ENCODE measurements at regions not wholly inside any gene's neighbourhood (a gene's known extent, or its start where the extent isn't known, plus 50 kb on each side); places are given as distances from the start of the nearest gene placed in this dataset.
"Not testable (repeated sequence)": the region's sequence is repeated elsewhere in the genome, so short reads cannot be mapped to it uniquely, and the experiment has no call there.

- Histone ChIP-seq H3K36me3 (ENCODE audit: control insufficient read depth in 2 of 2, insufficient read depth in 2 of 2, low read length in 1 of 2) (no peaks in the 10 kb centered on the region), H3K4me3 (ENCODE audit: low read depth in 1 of 2, low read length in 2 of 2) (no peak overlapping the region), H3K4me1 (ENCODE audit: control insufficient read depth in 2 of 2, insufficient read depth in 2 of 2, low read length in 1 of 2) (no peaks in the 10 kb centered on the region), H3K27me3 (ENCODE audit: control insufficient read depth in 1 of 2, insufficient read depth in 2 of 2, low read length in 2 of 2) (no peaks in the 10 kb centered on the region), H3K9me3 (ENCODE audit: control insufficient read depth in 2 of 2, insufficient read depth in 1 of 2, low read depth in 1 of 2, low read length in 1 of 2) (no peaks in the 10 kb centered on the region), H3K27ac (ENCODE audit: low read depth in 2 of 2, low read length in 1 of 2) (no peak overlapping the region)
- 62 to 68% methylated on average over 5 of the region's 5 CpGs for WGBS, 2 donors
Observed at GRCh38 chr7:46613116-46613515, 692.0 kb upstream of the IGFBP3 start.

DNA sequence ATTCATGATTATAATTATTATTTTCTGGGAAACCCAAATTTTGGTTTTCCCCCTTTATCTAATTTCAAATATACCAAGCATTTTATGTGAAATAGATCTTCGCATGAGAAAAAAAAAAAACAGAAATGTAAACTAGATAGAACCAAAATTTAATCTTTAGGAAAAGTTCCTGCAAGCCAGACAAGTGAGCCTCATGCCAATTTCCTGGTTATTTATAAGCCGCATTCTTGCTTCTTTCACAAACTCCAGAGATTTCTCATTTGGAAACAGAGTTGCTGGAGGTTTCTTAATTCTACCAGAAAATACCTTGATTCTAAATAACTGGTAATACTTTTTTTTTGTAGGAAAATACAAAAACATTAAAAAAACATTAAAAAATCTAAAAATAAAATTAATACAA, 690.4 kb upstream of the IGFBP3 start:
- no peaks in the 10 kb centered on the region for H3K9me3 ChIP-seq (ENCODE audit: control insufficient read depth in 2 of 2, insufficient read depth in 1 of 2, low read depth in 1 of 2, low read length in 1 of 2)
- no peaks in the 10 kb centered on the region for H3K36me3 ChIP-seq (ENCODE audit: control insufficient read depth in 2 of 2, insufficient read depth in 2 of 2, low read length in 1 of 2)
- H3K27ac ChIP-seq (ENCODE audit: low read depth in 2 of 2, low read length in 1 of 2), result no peak overlapping the region
- 52 to 73% methylated on average over 2 of the region's 2 CpGs for WGBS, 2 donors
- no peaks in the 10 kb centered on the region for H3K27me3 ChIP-seq (ENCODE audit: control insufficient read depth in 1 of 2, insufficient read depth in 2 of 2, low read length in 2 of 2)
- H3K4me3 ChIP-seq (ENCODE audit: low read depth in 1 of 2, low read length in 2 of 2), result no peak overlapping the region
- H3K4me1 ChIP-seq (ENCODE audit: control insufficient read depth in 2 of 2, insufficient read depth in 2 of 2, low read length in 1 of 2), result no peaks in the 10 kb centered on the region

DNA sequence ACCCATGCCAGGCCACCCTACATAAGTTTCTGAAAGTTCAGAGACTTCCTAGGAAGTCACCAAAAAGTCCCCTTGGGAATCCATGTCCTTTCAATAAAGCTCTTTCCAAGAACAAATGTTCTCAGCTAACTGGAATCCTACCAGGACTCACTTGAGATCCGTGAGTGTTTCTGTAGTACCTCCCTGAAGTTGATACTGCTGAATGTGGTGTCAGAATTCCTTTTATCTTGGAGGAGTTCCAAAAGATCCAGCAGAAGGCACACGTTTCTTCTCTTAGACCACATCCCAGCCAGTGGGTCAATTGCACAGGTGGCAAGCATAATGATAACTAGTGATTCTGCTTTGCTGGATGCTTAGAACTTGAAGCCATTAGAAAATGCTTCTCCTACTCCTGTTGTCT, 689.7 kb upstream of the IGFBP3 start:
- no peaks in the 10 kb centered on the region for H3K36me3 ChIP-seq (ENCODE audit: control insufficient read depth in 2 of 2, insufficient read depth in 2 of 2, low read length in 1 of 2)
- H3K4me3 ChIP-seq (ENCODE audit: low read depth in 1 of 2, low read length in 2 of 2), result no peak overlapping the region
- H3K9me3 ChIP-seq (ENCODE audit: control insufficient read depth in 2 of 2, insufficient read depth in 1 of 2, low read depth in 1 of 2, low read length in 1 of 2), result no peaks in the 10 kb centered on the region
- H3K27ac ChIP-seq (ENCODE audit: low read depth in 2 of 2, low read length in 1 of 2), result no peak overlapping the region
- WGBS, 2 donors, result 30 to 31% methylated on average over 2 of the region's 2 CpGs
- no peaks in the 10 kb centered on the region for H3K27me3 ChIP-seq (ENCODE audit: control insufficient read depth in 1 of 2, insufficient read depth in 2 of 2, low read length in 2 of 2)
- no peaks in the 10 kb centered on the region for H3K4me1 ChIP-seq (ENCODE audit: control insufficient read depth in 2 of 2, insufficient read depth in 2 of 2, low read length in 1 of 2)

DNA sequence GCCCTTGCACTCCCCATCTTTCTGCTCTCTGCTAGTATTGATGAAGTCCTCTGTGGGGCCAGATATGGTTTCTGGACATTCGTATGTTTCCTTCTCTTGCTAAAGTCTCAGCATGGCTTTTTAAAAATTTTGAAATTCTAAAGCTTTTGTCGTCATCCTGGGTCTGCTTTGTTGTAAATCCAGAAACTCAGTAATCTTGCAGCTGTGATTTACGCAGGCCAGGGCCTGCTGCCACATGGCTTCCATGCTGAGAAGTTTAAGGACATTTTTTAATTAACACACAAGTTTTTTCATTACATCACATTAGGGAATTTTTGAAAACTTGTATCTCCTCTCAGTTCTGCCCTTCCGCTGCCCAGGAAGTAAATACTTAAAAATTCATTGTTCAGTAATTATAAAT, 686.1 kb upstream of the IGFBP3 start:
- H3K9me3 ChIP-seq (ENCODE audit: control insufficient read depth in 2 of 2, insufficient read depth in 1 of 2, low read depth in 1 of 2, low read length in 1 of 2), result no peaks in the 10 kb centered on the region
- H3K36me3 ChIP-seq (ENCODE audit: control insufficient read depth in 2 of 2, insufficient read depth in 2 of 2, low read length in 1 of 2), result no peaks in the 10 kb centered on the region
- no peak overlapping the region for H3K27ac ChIP-seq (ENCODE audit: low read depth in 2 of 2, low read length in 1 of 2)
- no peaks in the 10 kb centered on the region for H3K27me3 ChIP-seq (ENCODE audit: control insufficient read depth in 1 of 2, insufficient read depth in 2 of 2, low read length in 2 of 2)
- H3K4me3 ChIP-seq (ENCODE audit: low read depth in 1 of 2, low read length in 2 of 2), result no peak overlapping the region
- peaks cover 0 to 3% of the 10 kb centered on the region in 2 donors for H3K4me1 ChIP-seq (ENCODE audit: control insufficient read depth in 2 of 2, insufficient read depth in 2 of 2, low read length in 1 of 2)
- WGBS, 2 donors, result 64 to 82% methylated on average over 4 of the region's 4 CpGs

GRCh38 chr7:46606761-46607160, 685.7 kb upstream of the IGFBP3 start:
- no peaks in the 10 kb centered on the region for H3K36me3 ChIP-seq (ENCODE audit: control insufficient read depth in 2 of 2, insufficient read depth in 2 of 2, low read length in 1 of 2)
- 89 to 94% methylated on average over 3 of the region's 3 CpGs for WGBS, 2 donors
- H3K9me3 ChIP-seq (ENCODE audit: control insufficient read depth in 2 of 2, insufficient read depth in 1 of 2, low read depth in 1 of 2, low read length in 1 of 2), result no peaks in the 10 kb centered on the region
- no peak overlapping the region for H3K4me3 ChIP-seq (ENCODE audit: low read depth in 1 of 2, low read length in 2 of 2)
- peaks cover 0 to 3% of the 10 kb centered on the region in 2 donors for H3K4me1 ChIP-seq (ENCODE audit: control insufficient read depth in 2 of 2, insufficient read depth in 2 of 2, low read length in 1 of 2)
- no peak overlapping the region for H3K27ac ChIP-seq (ENCODE audit: low read depth in 2 of 2, low read length in 1 of 2)
- no peaks in the 10 kb centered on the region for H3K27me3 ChIP-seq (ENCODE audit: control insufficient read depth in 1 of 2, insufficient read depth in 2 of 2, low read length in 2 of 2)

DNA sequence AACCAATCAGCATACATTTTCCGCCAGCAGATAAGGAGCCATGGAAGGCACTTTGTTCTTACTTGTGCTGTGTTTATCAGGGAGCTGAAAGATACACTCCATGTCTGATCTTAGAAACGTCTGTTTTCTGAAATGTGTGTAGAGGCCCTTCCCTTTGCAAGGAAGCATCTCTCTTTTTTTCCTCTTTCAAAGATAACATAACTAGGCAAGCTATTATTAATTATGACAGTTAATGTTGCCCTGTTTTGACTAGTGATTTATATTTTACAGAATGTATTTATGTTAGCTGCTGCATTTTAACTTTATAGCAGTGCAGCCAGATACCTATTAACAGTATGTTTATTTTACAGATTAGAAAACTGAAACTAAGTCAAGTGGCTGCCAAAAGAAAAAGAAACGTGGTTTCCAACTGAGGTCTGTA, 683.2 kb upstream of the IGFBP3 start:
- Histone ChIP-seq H3K36me3 (ENCODE audit: control insufficient read depth in 2 of 2, insufficient read depth in 2 of 2, low read length in 1 of 2) (no peaks in the 10 kb centered on the region), H3K4me1 (ENCODE audit: control insufficient read depth in 2 of 2, insufficient read depth in 2 of 2, low read length in 1 of 2) (peaks cover 0 to 3% of the 10 kb centered on the region in 2 donors), H3K27me3 (ENCODE audit: control insufficient read depth in 1 of 2, insufficient read depth in 2 of 2, low read length in 2 of 2) (no peaks in the 10 kb centered on the region), H3K9me3 (ENCODE audit: control insufficient read depth in 2 of 2, insufficient read depth in 1 of 2, low read depth in 1 of 2, low read length in 1 of 2) (no peaks in the 10 kb centered on the region), H3K4me3 (ENCODE audit: low read depth in 1 of 2, low read length in 2 of 2) (no peak overlapping the region), H3K27ac (ENCODE audit: low read depth in 2 of 2, low read length in 1 of 2) (no peak overlapping the region)
- 26 to 27% methylated on average over 3 of the region's 3 CpGs for WGBS, 2 donors

- WGBS, 2 donors, result 56 to 65% methylated on average over 11 of the region's 11 CpGs
- Histone ChIP-seq H3K36me3 (ENCODE audit: control insufficient read depth in 2 of 2, insufficient read depth in 2 of 2, low read length in 1 of 2) (no peaks in the 10 kb centered on the region), H3K27me3 (ENCODE audit: control insufficient read depth in 1 of 2, insufficient read depth in 2 of 2, low read length in 2 of 2) (no peaks in the 10 kb centered on the region), H3K4me1 (ENCODE audit: control insufficient read depth in 2 of 2, insufficient read depth in 2 of 2, low read length in 1 of 2) (peaks cover 0 to 3% of the 10 kb centered on the region in 2 donors), H3K27ac (ENCODE audit: low read depth in 2 of 2, low read length in 1 of 2) (peak overlapping the region; percentile 71 to 80), H3K9me3 (ENCODE audit: control insufficient read depth in 2 of 2, insufficient read depth in 1 of 2, low read depth in 1 of 2, low read length in 1 of 2) (no peaks in the 10 kb centered on the region), H3K4me3 (ENCODE audit: low read depth in 1 of 2, low read length in 2 of 2) (no peak overlapping the region)
Observed at GRCh38 chr7:46603780-46604179, 682.7 kb upstream of the IGFBP3 start.

- H3K9me3 ChIP-seq (ENCODE audit: control insufficient read depth in 2 of 2, insufficient read depth in 1 of 2, low read depth in 1 of 2, low read length in 1 of 2), result no peaks in the 10 kb centered on the region
- WGBS, 2 donors, result 81 to 83% methylated on average over 7 of the region's 7 CpGs
- H3K36me3 ChIP-seq (ENCODE audit: control insufficient read depth in 2 of 2, insufficient read depth in 2 of 2, low read length in 1 of 2), result no peaks in the 10 kb centered on the region
- H3K4me3 ChIP-seq (ENCODE audit: low read depth in 1 of 2, low read length in 2 of 2), result no peak overlapping the region
- peaks cover 0 to 3% of the 10 kb centered on the region in 2 donors for H3K4me1 ChIP-seq (ENCODE audit: control insufficient read depth in 2 of 2, insufficient read depth in 2 of 2, low read length in 1 of 2)
- peak overlapping the region; percentile 71 to 80 for H3K27ac ChIP-seq (ENCODE audit: low read depth in 2 of 2, low read length in 1 of 2)
- H3K27me3 ChIP-seq (ENCODE audit: control insufficient read depth in 1 of 2, insufficient read depth in 2 of 2, low read length in 2 of 2), result no peaks in the 10 kb centered on the region
Observed at GRCh38 chr7:46603296-46603752, 682.3 kb upstream of the IGFBP3 start.

- Histone ChIP-seq H3K4me1 (ENCODE audit: control insufficient read depth in 2 of 2, insufficient read depth in 2 of 2, low read length in 1 of 2) (peaks cover 0 to 3% of the 10 kb centered on the region in 2 donors), H3K9me3 (ENCODE audit: control insufficient read depth in 2 of 2, insufficient read depth in 1 of 2, low read depth in 1 of 2, low read length in 1 of 2) (no peaks in the 10 kb centered on the region), H3K27ac (ENCODE audit: low read depth in 2 of 2, low read length in 1 of 2) (peak overlapping the region in 1 of 2 donors; percentile 47), H3K36me3 (ENCODE audit: control insufficient read depth in 2 of 2, insufficient read depth in 2 of 2, low read length in 1 of 2) (no peaks in the 10 kb centered on the region), H3K27me3 (ENCODE audit: control insufficient read depth in 1 of 2, insufficient read depth in 2 of 2, low read length in 2 of 2) (no peaks in the 10 kb centered on the region), H3K4me3 (ENCODE audit: low read depth in 1 of 2, low read length in 2 of 2) (no peak overlapping the region)
- 83 to 90% methylated on average over 5 of the region's 5 CpGs for WGBS, 2 donors
Observed at GRCh38 chr7:46600340-46600739, 679.3 kb upstream of the IGFBP3 start.

GRCh38 chr7:46594831-46595230, 673.8 kb upstream of the IGFBP3 start:
- not testable (repeated sequence) for H3K27me3 ChIP-seq (ENCODE audit: control insufficient read depth in 1 of 2, insufficient read depth in 2 of 2, low read length in 2 of 2); H3K4me1 ChIP-seq (ENCODE audit: control insufficient read depth in 2 of 2, insufficient read depth in 2 of 2, low read length in 1 of 2); H3K9me3 ChIP-seq (ENCODE audit: control insufficient read depth in 2 of 2, insufficient read depth in 1 of 2, low read depth in 1 of 2, low read length in 1 of 2); H3K4me3 ChIP-seq (ENCODE audit: low read depth in 1 of 2, low read length in 2 of 2); H3K27ac ChIP-seq (ENCODE audit: low read depth in 2 of 2, low read length in 1 of 2); H3K36me3 ChIP-seq (ENCODE audit: control insufficient read depth in 2 of 2, insufficient read depth in 2 of 2, low read length in 1 of 2)
- WGBS, 2 donors, result 17 to 48% methylated on average over 1 of the region's 1 CpG

Measured in esophagus (tissue), 2 donors.